ENCODE measurements at regions not wholly inside any gene's neighbourhood (a gene's known extent, or its start where the extent isn't known, plus 50 kb on each side); places are given as distances from the start of the nearest gene placed in this dataset.
"Not testable (repeated sequence)": the region's sequence is repeated elsewhere in the genome, so short reads cannot be mapped to it uniquely, and the experiment has no call there.

- Mint-ChIP-seq H3K27ac (no peak overlapping the region), H3K4me3 (no peak overlapping the region), H3K36me3 (no peaks in the 10 kb centered on the region), H3K9me3 (no peaks in the 10 kb centered on the region), H3K4me1 (no peaks in the 10 kb centered on the region), H3K27me3 (no peaks in the 10 kb centered on the region)
- no peak for DNase-seq
Measured at GRCh38 chr5:58012102-58012501, 447.8 kb downstream of the PLK2 start.

- H3K36me3 Mint-ChIP-seq: no peaks in the 10 kb centered on the region
- H3K27me3 Mint-ChIP-seq: no peaks in the 10 kb centered on the region
- no peaks in the 10 kb centered on the region for H3K4me1 Mint-ChIP-seq
- no peak for DNase-seq
- H3K4me3 Mint-ChIP-seq: no peak overlapping the region
- no peaks in the 10 kb centered on the region for H3K9me3 Mint-ChIP-seq
- H3K27ac Mint-ChIP-seq: no peak overlapping the region
Measured at GRCh38 chr5:58011301-58011700, 448.6 kb downstream of the PLK2 start.

- DNase-seq: no peak
- H3K4me1 Mint-ChIP-seq: no peaks in the 10 kb centered on the region
- no peak overlapping the region for H3K4me3 Mint-ChIP-seq
- H3K27me3 Mint-ChIP-seq: no peaks in the 10 kb centered on the region
- H3K27ac Mint-ChIP-seq: no peak overlapping the region
- no peaks in the 10 kb centered on the region for H3K36me3 Mint-ChIP-seq
- H3K9me3 Mint-ChIP-seq: no peaks in the 10 kb centered on the region
Measured at GRCh38 chr5:58009754-58010153, 450.1 kb downstream of the PLK2 start.

- no peaks in the 10 kb centered on the region for H3K9me3 Mint-ChIP-seq
- H3K36me3 Mint-ChIP-seq: no peaks in the 10 kb centered on the region
- no peak for DNase-seq
- peaks cover 6% of the 10 kb centered on the region for H3K27me3 Mint-ChIP-seq
- H3K4me1 Mint-ChIP-seq: no peaks in the 10 kb centered on the region
- no peak overlapping the region for H3K4me3 Mint-ChIP-seq
- H3K27ac Mint-ChIP-seq: no peak overlapping the region
Measured at GRCh38 chr5:58002323-58002722, 457.6 kb downstream of the PLK2 start.

GRCh38 chr5:57993866-57994265, 466.0 kb downstream of the PLK2 start:
- no peaks in the 10 kb centered on the region for H3K4me1 Mint-ChIP-seq
- H3K36me3 Mint-ChIP-seq: no peaks in the 10 kb centered on the region
- H3K9me3 Mint-ChIP-seq: no peaks in the 10 kb centered on the region
- no peak overlapping the region for H3K27ac Mint-ChIP-seq
- H3K4me3 Mint-ChIP-seq: no peak overlapping the region
- no peak for DNase-seq
- peaks cover 13% of the 10 kb centered on the region for H3K27me3 Mint-ChIP-seq

GRCh38 chr5:57989378-57989777, 470.5 kb downstream of the PLK2 start:
- Mint-ChIP-seq H3K4me3 (no peak overlapping the region), H3K4me1 (no peaks in the 10 kb centered on the region), H3K36me3 (no peaks in the 10 kb centered on the region), H3K9me3 (no peaks in the 10 kb centered on the region), H3K27me3 (peaks cover 8% of the 10 kb centered on the region), H3K27ac (no peak overlapping the region)
- no peak for DNase-seq

GRCh38 chr5:57988813-57989212, 471.1 kb downstream of the PLK2 start:
- Mint-ChIP-seq H3K27me3 (peaks cover 10% of the 10 kb centered on the region), H3K36me3 (no peaks in the 10 kb centered on the region), H3K9me3 (no peaks in the 10 kb centered on the region), H3K27ac (no peak overlapping the region), H3K4me1 (no peaks in the 10 kb centered on the region), H3K4me3 (no peak overlapping the region)
- DNase-seq: no peak

GRCh38 chr5:57987552-57987951, 472.3 kb downstream of the PLK2 start:
- Mint-ChIP-seq H3K4me1 (no peaks in the 10 kb centered on the region), H3K36me3 (no peaks in the 10 kb centered on the region), H3K27ac (no peak overlapping the region), H3K27me3 (peaks cover 7% of the 10 kb centered on the region), H3K4me3 (no peak overlapping the region), H3K9me3 (no peaks in the 10 kb centered on the region)
- DNase-seq: no peak

- no peak overlapping the region for H3K4me3 Mint-ChIP-seq
- H3K36me3 Mint-ChIP-seq: no peaks in the 10 kb centered on the region
- H3K27me3 Mint-ChIP-seq: peaks cover 4% of the 10 kb centered on the region
- no peaks in the 10 kb centered on the region for H3K4me1 Mint-ChIP-seq
- DNase-seq: no peak
- H3K9me3 Mint-ChIP-seq: no peaks in the 10 kb centered on the region
- H3K27ac Mint-ChIP-seq: no peak overlapping the region
Measured at GRCh38 chr5:57986761-57987341, 473.0 kb downstream of the PLK2 start.

- Mint-ChIP-seq H3K27ac (no peak overlapping the region), H3K4me1 (no peaks in the 10 kb centered on the region), H3K4me3 (no peak overlapping the region), H3K36me3 (no peaks in the 10 kb centered on the region), H3K27me3 (peaks cover 4% of the 10 kb centered on the region), H3K9me3 (no peaks in the 10 kb centered on the region)
- DNase-seq: no peak
Measured at GRCh38 chr5:57983426-57983825, 476.5 kb downstream of the PLK2 start.

GRCh38 chr5:57979671-57980070, 480.2 kb downstream of the PLK2 start:
- H3K4me3 Mint-ChIP-seq: no peak overlapping the region
- H3K27ac Mint-ChIP-seq: no peak overlapping the region
- H3K36me3 Mint-ChIP-seq: no peaks in the 10 kb centered on the region

GRCh38 chr5:57976506-57976905, 483.4 kb downstream of the PLK2 start:
- Mint-ChIP-seq H3K4me3 (no peak overlapping the region), H3K36me3 (no peaks in the 10 kb centered on the region), H3K27ac (no peak overlapping the region), H3K27me3 (no peaks in the 10 kb centered on the region), H3K9me3 (no peaks in the 10 kb centered on the region), H3K4me1 (no peaks in the 10 kb centered on the region)
- DNase-seq: no peak

More at GRCh38 chr5:57979671-57980070, 480.2 kb downstream of the PLK2 start:
- no peaks in the 10 kb centered on the region for H3K4me1 Mint-ChIP-seq
- no peak for DNase-seq
- peaks cover 4% of the 10 kb centered on the region for H3K27me3 Mint-ChIP-seq
- no peaks in the 10 kb centered on the region for H3K9me3 Mint-ChIP-seq

- H3K4me1 Mint-ChIP-seq, H3K4me3 Mint-ChIP-seq, H3K27me3 Mint-ChIP-seq, H3K36me3 Mint-ChIP-seq, H3K27ac Mint-ChIP-seq, DNase-seq: not testable (repeated sequence)
- H3K9me3 Mint-ChIP-seq: peaks cover 16% of the 10 kb centered on the region
Measured at GRCh38 chr5:57972099-57972498, 487.8 kb downstream of the PLK2 start.

GRCh38 chr5:57960569-57960968, 478.0 kb upstream of the ACTBL2 start:
- Mint-ChIP-seq H3K27ac (no peak overlapping the region), H3K4me1 (no peaks in the 10 kb centered on the region), H3K27me3 (peaks cover 13% of the 10 kb centered on the region), H3K4me3 (no peak overlapping the region), H3K9me3 (peaks cover 12% of the 10 kb centered on the region), H3K36me3 (no peaks in the 10 kb centered on the region)
- DNase-seq: no peak

GRCh38 chr5:57956636-57957035, 474.0 kb upstream of the ACTBL2 start:
- DNase-seq: no peak
- Mint-ChIP-seq H3K27me3 (peaks cover 24% of the 10 kb centered on the region), H3K4me1 (peaks cover 1% of the 10 kb centered on the region), H3K9me3 (peaks cover under 1% of the 10 kb centered on the region), H3K27ac (no peak overlapping the region), H3K36me3 (no peaks in the 10 kb centered on the region), H3K4me3 (no peak overlapping the region)

GRCh38 chr5:57955511-57955910, 472.9 kb upstream of the ACTBL2 start:
- no peak for DNase-seq
- Mint-ChIP-seq H3K27ac (no peak overlapping the region), H3K4me3 (no peak overlapping the region), H3K36me3 (no peaks in the 10 kb centered on the region), H3K4me1 (peaks cover 1% of the 10 kb centered on the region), H3K9me3 (no peaks in the 10 kb centered on the region), H3K27me3 (peaks cover 24% of the 10 kb centered on the region)
